GM19193 (cell line): ENCODE measurements at regions not wholly inside any gene's neighbourhood (a gene's known extent, or its start where the extent isn't known, plus 50 kb on each side); places are given as distances from the start of the nearest gene placed in this dataset.

Experiments
- POLR2A ChIP-seq: IDR thresholded peaks from 4 replicates; pipeline ENCODE4 v1.6.1; 2011; ENCODE audit not compliant: insufficient read depth, insufficient read length; ENCODE audit errors: extremely low read depth

DNA sequence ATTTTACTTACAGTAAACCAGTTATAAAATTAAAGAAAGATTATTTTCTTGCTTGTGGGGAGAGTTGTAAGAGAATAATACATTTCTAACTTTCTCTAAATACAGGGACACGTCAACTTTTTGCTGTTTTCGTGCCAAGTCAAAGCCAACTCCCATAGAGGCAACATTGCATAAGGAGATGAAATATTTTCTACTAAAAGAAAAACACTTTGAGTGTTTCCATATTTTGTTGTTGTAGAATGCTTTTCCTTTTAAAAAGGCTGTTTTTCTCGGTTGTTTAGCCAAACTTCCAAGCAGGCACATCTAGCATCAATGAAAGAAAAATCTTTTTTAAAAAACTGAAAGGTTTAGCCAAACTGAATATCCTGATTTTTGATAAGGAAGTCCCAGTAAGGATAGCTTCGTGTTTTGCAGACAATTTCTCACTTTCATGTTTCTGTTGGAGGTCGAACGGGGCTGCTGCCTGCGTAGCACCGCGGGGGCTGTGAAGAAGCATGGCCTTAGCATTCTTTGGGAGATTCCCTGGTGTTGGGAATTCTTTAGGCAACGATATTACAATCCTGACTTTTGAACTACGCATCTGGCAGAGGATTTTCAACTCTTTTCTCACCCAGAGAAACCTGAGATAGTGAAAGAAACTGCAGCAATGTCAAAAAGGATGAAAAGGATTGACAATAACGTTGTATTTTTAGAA, 108.1 kb upstream of the FBXL7 start:
- no peak for TF ChIP-seq POLR2A

DNA sequence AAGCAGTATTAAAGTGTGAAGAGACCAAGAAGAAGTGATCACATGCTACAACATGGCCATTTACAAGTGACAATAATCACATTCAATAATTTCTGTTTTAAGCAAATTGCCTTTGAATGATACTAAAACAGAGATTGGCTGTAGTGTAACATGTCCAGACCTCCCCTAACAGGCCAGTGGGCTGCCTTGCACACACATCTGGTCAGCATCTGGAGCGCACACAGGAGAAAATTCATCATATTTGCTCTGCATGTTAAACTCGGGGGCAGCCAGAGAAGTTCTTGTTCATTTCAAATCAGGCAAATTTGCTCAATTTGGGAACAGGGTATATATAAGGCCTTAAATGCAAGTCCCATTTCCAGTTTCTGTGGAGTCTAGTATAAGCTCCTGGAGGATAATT, 111.1 kb upstream of the FBXL7 start:
- no peak for TF ChIP-seq POLR2A

DNA sequence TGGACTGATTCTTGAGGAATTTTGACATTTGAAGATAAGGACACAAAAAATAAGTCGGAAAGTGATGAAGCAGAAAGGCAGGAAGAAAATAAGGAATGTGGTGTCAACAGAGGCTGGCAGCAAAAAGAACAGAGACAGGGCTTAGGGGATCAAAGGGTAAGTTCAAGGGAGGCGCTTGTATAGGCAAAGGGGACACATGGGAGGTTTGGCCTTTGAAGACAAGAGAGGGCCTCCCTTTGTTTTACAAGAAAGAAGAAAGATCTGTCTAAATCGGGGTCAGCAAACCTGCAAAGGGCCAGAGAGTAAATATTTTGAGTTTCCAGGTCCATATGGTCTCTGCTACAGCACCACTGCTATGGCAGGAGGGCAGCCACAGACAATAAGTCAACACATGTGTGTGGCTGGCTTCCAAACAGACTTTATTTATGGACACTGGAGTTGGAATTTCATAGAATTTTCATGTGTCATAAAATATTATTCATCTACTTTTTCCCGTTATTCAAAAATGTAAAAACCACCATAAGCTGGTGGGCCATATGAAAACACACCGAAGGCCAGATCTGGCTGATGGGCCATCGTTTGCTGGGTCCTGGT, 112.0 kb upstream of the FBXL7 start:
- no peak for TF ChIP-seq POLR2A

DNA sequence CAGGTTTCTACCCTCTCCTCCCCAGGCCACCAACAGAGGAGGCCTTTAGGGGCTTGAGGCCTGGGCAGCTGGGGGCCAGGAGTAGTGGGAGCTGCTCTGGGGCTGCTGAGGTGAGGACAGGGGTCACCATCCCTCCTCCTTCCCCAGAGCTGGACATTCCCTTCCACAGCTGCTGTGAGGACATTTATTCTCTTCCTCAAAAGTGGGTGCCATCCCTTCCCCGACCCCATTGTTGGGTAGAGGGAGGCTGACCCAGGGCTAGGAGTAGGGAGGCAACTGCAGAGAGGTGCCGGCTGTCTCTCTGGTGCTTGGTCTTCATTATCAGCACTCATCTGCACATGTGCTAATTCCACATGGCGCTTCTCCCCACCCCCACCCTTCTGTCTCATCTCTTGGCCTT, 113.9 kb upstream of the FBXL7 start:
- TF ChIP-seq POLR2A, result no peak

DNA sequence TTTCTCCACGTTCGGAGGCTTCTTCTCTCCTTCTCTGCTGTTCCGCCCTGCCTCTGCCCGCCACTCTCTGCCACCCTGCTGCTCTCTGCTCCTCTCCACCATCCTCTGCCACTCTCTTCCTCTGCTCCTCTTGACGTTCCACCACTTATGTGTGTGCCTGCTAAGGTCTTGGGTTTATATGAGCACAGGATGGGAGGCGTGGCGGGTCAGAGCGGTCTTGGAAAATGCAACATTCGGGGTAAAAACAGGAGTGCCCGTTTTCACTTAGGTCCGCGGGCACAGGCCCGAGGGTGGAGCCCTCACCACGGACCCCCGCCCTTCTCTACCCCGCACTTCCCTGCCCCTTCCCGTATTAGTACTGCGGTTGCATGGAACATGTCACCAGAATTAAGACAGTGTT, 114.4 kb upstream of the FBXL7 start:
- no peak for TF ChIP-seq POLR2A

DNA sequence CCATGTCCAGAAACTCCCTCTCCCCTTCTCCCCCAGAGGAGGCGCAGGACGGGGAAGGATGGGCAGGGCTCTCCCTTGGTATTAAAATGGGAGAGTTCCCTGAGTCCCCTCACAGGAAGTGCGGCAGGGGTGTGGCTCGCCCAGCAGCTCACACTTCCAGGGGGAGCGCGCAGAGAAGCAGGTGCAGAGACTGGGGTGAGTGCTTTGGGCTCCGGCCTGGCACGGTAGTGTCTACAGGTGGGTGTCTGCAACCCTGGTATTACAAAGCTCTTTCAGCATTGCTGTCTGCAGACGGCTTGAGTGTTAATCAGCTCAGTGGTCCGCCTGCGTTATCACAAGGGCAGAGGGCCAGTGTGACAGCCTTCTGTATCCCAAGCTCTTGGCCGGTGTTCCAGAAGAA, 114.9 kb upstream of the FBXL7 start:
- no peak for TF ChIP-seq POLR2A

DNA sequence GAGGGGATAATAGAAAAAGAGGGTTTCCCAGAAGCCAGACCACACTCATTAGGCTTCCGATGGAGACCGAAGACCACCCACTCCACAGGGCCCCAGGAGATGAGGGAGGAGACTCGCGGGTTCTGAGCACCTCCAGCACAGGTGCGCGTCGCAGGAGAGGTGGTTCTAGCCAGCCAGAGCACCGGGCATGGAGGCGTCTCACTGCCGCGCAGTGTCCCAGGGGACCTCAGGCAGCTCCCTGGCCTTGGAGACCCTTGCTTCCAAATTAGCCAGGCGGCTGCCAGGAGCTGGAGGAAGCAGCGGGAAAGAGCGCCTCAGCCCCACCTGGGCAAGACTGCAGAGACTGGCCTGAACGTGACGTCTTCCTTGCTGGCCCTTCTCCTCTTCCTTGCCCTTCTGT, 115.4 kb upstream of the FBXL7 start:
- no peak for TF ChIP-seq POLR2A

DNA sequence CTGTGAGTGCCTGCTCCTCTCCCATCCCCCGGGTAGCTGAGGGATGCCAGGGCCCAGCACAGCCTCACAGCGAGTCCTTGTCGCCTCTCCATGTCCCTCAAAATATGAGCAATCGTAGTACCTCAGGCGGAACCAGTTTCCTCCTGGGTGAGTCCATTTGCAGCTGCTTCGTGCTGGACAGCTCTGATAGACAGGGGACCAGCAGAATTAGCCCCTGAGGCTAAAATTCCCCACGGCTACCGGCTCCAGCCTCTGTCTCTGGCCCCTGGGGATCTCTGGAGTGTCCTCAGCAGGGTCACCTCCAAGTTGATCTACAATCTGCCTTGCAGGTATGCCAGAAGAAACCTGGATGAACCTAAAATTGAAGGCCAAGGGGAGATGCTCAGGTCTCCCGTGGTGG, 115.8 kb upstream of the FBXL7 start:
- TF ChIP-seq POLR2A, result no peak

DNA sequence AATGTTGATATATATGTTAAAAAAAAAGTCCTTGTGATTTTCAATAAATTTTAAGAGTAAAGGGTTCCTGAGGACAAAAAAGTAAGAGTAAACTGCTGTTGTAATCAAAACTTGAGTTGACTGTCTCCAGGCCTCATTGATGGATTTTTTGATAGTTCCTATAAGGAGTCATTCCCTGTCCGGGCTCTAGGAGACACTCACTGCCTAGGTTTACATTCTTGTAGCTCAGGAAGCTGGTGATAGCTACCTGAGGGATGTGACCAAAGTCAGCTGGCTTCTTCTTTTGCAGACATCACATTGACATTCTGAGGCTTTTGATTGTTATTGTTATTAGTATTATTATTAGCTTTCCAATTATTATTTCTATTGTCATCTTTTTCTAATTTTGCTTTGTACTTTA, 116.5 kb upstream of the FBXL7 start:
- no peak for TF ChIP-seq POLR2A

DNA sequence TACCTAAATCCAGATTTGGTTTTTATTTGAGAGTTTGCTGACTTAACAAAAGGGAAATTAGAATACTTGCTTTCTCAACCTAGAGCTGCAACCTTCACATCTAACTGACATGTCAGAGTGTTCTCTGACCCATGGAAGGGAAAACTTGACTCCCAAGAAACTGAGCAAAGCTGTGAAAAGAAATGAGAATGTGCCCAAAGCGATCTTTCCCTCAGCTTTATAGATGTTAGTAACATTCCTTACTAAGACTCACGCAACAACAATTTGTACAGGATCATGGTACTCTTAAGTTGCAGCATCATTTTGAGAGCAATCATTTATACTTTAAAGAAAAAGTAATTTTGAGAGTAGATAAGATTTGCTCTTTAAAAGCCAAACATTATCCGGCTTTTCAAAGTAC, 117.0 kb upstream of the FBXL7 start:
- no peak for TF ChIP-seq POLR2A

DNA sequence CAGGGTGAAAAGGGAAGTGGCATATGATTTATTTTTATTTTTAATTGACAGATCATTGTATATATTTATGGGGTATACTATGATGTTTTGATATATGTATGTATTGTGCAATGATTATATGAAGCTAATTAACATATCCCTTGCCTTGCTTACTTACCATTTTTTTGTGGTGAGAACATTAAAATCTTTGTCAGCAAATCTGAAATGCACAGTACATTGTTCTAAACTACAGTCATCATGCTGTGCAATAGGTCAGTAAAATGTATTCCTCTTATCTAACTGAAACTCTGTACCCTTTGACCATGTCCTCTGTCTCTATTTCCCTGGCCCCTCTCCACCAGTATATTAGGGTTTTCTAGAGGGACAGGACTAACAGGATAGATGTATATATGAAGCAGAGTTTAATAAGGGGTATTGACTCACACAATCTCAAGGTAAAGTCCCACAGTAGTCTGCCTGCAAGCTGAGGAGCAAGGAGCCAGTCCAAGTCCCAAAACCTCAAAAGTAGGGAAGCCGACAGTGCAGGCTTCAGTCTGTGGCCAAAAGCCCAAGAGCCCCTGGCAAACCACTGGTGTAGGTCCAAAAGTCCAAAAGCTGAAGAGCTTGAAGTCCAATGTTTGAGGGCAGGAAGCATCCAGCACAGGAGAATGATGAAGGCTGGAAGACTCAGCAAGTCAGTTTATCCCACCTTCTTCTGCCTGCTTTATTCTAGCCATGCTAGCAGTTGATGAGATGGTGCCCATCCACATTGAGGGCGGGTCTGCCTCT, 122.2 kb upstream of the FBXL7 start:
- TF ChIP-seq POLR2A, result no peak

DNA sequence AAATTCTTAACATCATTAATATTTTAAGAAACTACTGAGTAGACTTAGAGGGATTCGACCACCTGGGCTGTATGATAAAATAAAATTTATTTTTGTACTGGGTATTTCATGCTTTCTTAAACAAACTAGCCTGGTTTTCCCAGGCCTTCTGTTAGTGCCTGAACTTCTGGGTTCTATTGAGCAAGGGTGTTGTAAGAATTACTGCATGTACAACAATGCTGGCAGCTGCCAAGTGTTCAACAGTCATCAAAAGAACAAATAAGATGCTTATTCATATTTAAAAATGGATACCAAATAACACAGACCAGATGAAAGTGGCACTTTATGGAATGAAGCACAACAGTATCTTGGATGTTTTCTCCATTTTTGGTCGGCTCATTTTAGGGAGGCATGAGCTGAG, 123.2 kb upstream of the FBXL7 start:
- no peak for TF ChIP-seq POLR2A

DNA sequence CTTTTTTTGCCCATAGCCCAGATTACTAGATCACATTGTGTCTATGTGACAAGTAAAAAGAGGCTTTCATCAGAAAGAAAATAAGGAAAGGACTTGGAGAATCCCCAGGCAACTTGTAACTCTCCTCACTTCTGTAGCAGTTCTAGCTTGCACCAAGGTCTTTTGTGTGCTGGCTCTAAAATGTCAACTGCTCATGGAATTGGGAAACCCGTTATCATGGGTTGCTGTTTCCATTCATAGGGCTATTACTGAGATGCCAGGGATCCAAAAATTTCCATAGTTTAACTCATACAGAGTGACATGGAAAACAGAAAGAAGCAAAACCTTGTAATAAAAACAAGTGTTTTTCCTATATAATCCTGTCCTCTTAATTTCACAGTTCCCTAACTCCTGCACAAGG, 123.9 kb upstream of the FBXL7 start:
- TF ChIP-seq POLR2A, result no peak

DNA sequence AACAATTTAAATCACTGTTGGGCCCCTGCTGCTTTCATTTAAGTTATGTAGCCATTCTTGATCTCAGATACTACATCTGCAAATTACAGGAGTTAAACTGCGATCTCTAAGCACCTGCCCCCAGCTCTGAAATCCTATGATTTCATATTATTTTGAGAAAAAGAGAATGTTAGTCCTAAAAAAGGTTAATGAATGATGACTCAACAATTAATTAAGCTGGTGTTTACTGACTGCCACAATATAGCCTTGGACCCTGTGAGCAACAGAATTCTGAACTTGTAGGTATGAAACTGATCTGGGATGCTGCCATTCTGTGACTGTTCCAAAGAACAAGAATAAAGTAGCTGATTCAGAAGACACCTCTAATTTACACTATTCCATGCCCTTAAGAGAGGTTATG, 124.4 kb upstream of the FBXL7 start:
- no peak for TF ChIP-seq POLR2A

DNA sequence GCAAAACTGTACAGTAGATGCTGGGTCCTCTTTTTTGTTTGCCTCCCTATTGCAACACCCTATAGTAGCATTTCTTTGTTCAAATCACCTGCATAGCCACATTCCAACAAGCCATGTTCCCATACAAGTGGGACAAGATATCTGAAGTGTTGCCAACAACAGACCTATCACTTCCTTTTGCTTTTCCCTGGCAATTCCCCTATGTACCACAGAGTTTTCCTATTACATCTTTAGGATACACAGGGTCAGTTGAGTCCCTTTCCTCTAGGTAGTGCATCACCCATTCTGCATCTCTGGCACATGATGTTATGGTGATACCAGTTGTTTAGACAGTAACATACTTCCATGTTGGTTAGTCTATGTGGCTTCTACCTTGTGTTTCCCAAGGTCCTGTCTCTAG, 125.1 kb upstream of the FBXL7 start:
- TF ChIP-seq POLR2A, result no peak

DNA sequence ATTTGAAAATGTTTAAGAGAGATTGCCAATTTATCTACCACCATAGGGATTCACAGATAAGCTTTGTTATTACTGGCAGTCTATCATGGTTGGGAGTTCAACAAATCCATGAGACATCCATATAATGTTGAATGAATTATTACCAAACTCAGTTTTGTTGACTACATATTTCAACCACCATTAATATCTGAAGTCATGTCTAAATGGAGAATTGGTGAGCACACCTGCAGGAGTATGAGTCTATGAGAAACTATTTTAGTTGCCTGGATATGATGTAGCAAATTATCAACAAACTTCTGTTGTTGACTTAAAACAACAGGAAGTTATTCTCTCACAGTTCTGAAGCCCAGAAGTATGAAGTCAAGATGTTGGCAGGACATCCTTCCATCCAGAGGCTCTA, 126.8 kb upstream of the FBXL7 start:
- no peak for TF ChIP-seq POLR2A
